SU-DHL-6 (cell line): ENCODE measurements at regions not wholly inside any gene's neighbourhood (a gene's known extent, or its start where the extent isn't known, plus 50 kb on each side); places are given as distances from the start of the nearest gene placed in this dataset.

Experiments used
- EZH2phosphoT487 ChIP-seq: fragments of 200-600 bp; sonication (generic), shearing (Covaris generic); conservative IDR thresholded peaks from 2 replicates; pipeline ENCODE4 v1.6.1; 2018; ENCODE audit warnings: mild to moderate bottlenecking, antibody characterized with exemption, low read length, moderate library complexity, mixed read lengths
- TF ChIP-seq, protein P1 (sequence below): fragments of 200-600 bp; sonication (generic); IDR thresholded peaks from one replicate; pipeline ENCODE4 v1.5.1; 2017; ENCODE audit warnings: antibody characterized with exemption, mild to moderate bottlenecking, low read length, moderate library complexity; ENCODE audit not compliant: insufficient read depth, poor library complexity, severe bottlenecking

DNA sequence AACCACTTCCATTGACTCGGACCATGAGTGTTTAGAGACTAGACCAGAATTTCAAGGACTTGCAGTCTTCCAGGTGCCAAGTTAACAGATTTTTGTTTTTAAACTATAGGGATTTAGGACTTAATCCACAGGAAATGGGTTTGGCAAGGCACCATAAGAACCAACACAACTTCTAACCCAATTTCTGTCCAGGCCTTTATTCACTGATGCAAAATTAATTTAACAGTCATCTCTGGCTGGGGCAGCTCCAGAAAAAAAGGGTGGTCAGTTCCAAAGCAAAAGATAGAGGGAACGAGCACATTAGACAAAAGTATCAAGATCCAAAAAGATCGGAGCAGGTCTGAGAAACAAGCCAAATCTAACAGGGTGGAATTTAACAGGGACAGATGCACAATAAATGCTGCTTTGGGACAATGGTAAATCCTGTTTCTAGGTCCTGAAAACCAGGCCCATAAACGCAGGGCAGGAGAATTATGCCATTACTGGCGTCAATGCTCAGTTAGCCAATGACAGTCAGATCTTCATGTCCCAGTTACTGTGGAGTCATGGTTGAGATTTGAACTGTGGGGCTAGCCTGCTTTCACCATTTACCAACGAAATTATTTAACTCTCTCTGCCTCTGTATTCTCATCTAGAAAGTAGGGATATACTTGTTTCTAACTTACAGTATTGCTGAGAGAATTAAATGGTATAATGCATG is 590.8 kb upstream of the BRINP1 start:
- TF ChIP-seq, protein P1, sequence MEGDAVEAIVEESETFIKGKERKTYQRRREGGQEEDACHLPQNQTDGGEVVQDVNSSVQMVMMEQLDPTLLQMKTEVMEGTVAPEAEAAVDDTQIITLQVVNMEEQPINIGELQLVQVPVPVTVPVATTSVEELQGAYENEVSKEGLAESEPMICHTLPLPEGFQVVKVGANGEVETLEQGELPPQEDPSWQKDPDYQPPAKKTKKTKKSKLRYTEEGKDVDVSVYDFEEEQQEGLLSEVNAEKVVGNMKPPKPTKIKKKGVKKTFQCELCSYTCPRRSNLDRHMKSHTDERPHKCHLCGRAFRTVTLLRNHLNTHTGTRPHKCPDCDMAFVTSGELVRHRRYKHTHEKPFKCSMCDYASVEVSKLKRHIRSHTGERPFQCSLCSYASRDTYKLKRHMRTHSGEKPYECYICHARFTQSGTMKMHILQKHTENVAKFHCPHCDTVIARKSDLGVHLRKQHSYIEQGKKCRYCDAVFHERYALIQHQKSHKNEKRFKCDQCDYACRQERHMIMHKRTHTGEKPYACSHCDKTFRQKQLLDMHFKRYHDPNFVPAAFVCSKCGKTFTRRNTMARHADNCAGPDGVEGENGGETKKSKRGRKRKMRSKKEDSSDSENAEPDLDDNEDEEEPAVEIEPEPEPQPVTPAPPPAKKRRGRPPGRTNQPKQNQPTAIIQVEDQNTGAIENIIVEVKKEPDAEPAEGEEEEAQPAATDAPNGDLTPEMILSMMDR, result no peak
- no peak for TF ChIP-seq EZH2phosphoT487
